ENCODE measurements at regions not wholly inside any gene's neighbourhood (a gene's known extent, or its start where the extent isn't known, plus 50 kb on each side); places are given as distances from the start of the nearest gene placed in this dataset.

DNA sequence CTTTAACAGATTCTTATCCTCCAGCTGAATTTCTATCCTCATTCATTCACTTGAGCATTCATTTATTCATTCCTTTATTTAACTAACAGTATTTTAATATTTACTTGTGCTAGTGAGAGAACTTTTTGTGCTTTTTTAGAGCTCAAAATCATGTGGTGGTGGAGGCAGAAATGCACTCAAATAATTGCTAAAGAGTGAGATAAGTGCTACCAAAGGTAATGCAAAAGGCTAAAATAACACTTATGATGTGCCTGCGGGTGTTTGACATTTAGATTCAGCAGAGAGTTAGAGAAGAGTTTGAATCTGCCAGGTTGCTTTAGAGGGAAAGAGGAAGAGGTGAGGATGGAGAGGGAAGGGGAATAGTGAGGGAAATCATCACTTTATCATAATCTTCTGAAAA, 431.5 kb upstream of the EDIL3 start:
- TF ChIP-seq RAD21 (IDR thresholded peaks at IDR 0.05; ENCODE audit: insufficient read depth, low read depth, low read length) (no peak), CREM (IDR thresholded peaks at IDR 0.05; ENCODE audit: low read depth) (no peak), SIX5 (IDR thresholded peaks at IDR 0.05; ENCODE audit: low read depth, low read length, severe bottlenecking) (no peak), TCF12 (IDR thresholded peaks at IDR 0.05; ENCODE audit: low read depth, low read length) (no peak), DPF2 (IDR thresholded peaks at IDR 0.05) (no peak), ZZZ3 (IDR thresholded peaks at IDR 0.05; ENCODE audit: control insufficient read depth, insufficient read length, low read depth) (no peak)
